Dedifferentiated amniotic fluid mesenchymal stem cell (primary cell): ENCODE measurements at regions not wholly inside any gene's neighbourhood (a gene's known extent, or its start where the extent isn't known, plus 50 kb on each side); places are given as distances from the start of the nearest gene placed in this dataset.
"Not testable (repeated sequence)": the region's sequence is repeated elsewhere in the genome, so short reads cannot be mapped to it uniquely, and the experiment has no call there.

ENCODE experiments used
- DNase-seq: peaks from one replicate; pipeline ENCODE4 v3.0.0-alpha.2; 2016; ENCODE audit errors: extremely low spot score

- DNase-seq = not testable (repeated sequence)
Measured at GRCh38 chr9:105022545-105022944, 94.6 kb upstream of the ABCA1 start.

GRCh38 chr9:105023788-105024187 lies 95.8 kb upstream of the ABCA1 start:
- no peak for DNase-seq

- DNase-seq = no peak
Measured at GRCh38 chr9:105024529-105024928, 96.6 kb upstream of the ABCA1 start.

- no peak for DNase-seq
Measured at GRCh38 chr9:105026451-105026850, 98.5 kb upstream of the ABCA1 start.

GRCh38 chr9:105027084-105027483 lies 99.1 kb upstream of the ABCA1 start:
- no peak for DNase-seq

GRCh38 chr9:105030285-105030684 lies 102.3 kb upstream of the ABCA1 start:
- DNase-seq = no peak

DNA sequence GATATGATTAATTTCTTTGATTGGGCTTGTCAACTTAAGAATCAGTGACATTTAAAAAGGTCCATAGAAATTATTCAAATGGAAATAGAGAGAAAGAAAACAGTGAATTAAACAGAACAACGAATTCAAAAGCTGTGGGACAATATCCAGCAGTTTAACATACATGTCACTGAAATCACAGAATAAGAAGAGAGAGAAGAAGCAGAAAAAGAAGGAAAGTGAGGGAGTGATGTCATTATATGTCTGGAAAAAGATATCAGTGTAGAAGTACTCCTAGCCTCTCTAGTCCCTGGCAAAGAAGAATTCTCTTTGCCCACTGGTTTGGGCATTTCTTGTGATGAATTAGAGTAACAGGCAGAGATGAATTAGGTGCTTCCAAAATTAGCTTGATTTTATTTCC lies 109.2 kb upstream of the ABCA1 start:
- DNase-seq = no peak

GRCh38 chr9:105038051-105038450 lies 110.1 kb upstream of the ABCA1 start:
- no peak for DNase-seq

GRCh38 chr9:105039175-105039799 lies 111.3 kb upstream of the ABCA1 start:
- no peak for DNase-seq

DNA sequence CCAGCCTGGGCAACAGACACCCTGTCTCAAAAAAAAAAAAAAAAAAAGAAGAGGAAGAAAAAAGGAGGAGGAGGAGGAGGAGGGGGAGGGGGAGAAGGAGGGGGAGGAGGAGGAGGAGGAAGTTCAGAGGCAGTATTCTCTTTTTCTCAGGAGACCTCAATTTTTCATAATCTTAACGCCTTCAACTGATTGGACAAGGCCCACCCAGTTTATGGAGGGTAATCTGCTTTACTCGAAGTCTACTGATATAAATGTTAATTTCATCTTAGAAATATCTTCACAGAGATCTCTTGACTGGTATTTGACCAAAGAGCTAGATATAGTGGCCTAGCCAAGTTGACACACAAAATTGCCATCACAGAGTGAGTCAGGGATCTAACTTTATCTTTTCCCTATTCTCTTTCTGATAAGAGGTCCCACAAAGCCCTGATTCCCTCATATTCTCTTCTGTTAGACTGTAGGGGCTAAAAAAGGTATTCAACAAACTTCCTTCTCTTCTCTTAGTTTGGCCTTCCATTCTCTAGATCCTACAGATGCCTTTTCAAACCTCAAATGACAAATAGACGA lies 115.5 kb upstream of the ABCA1 start:
- no peak for DNase-seq

GRCh38 chr9:105044518-105044917 lies 116.6 kb upstream of the ABCA1 start:
- no peak for DNase-seq

DNA sequence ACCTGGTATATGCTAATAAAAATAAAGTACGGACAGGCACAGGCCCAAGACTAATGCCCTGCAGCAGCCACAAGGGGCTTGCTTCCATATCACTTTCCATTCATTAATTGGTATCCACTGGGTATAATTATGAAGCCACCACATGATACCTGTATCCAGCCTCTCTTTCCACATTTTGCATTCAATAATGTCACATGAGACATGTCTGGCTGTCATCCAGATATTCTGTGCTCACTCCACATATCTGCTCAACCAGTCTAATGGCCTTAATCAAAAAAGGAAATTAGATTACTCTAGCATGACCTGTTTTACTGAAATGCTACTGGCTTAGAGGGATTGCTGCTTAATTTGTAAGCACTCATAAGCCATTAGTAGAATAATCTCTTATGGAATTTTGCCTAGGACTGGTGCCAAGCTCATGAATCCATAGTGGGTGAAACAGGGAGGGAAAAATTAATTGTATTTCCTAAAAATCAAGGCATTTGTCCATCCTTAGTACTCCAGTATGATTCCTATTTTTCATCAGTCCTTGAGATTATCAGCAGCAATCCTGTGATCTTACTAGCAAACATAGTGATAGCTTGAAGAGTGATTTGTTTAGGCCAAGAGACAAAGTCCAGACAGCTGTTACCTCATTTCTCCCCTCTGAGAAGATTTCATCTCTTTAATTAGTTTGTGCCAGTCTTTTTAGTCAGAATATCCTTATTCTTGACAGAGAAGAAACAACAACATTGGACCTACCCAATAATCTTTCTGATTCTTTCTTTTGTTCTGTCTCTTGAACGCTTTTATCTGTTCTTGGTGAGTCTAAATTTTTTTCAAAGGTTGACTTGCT lies 119.2 kb upstream of the ABCA1 start:
- no peak for DNase-seq

GRCh38 chr9:105047742-105048041 lies 119.7 kb upstream of the ABCA1 start:
- DNase-seq = no peak

DNA sequence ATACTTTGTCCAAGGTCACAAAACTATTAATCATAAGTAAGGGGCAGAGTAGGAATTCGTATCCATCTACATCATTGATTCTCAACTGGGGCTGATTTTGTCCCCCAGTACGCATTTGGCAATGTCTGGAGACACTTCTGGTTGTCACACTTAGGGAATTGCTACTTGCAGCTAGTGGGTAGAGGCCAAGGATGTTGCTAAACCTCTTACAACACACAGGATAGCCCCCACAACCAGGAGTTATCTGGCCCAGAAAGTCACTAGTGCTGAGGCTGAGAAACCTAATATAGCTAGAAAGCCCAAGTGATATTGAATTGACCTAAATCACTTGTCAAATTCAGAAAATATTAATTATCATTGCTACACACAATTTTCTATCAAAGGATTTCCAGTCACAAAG lies 120.4 kb upstream of the ABCA1 start:
- DNase-seq = no peak

DNA sequence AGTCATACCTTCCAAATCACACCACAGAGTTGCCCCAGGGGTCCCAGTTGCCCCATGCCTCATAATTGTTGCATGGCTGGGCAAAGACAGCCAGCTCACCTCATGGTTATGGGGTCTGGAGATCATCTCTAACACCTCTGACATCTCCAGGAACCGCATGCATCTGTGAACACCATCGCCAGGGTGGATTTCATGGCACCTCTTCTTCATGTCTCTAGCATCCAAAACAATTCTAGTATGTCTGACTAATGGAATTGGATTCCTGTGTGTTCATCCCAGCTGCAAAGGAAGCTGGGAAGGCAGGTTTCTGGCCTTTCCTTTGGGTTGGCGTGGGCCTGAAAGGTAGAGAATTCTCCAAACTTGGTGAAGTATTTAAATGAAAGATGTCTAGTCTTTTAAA lies 122.3 kb upstream of the ABCA1 start:
- no peak for DNase-seq

- no peak for DNase-seq
Measured at GRCh38 chr9:105051897-105052296, 123.9 kb upstream of the ABCA1 start.

DNA sequence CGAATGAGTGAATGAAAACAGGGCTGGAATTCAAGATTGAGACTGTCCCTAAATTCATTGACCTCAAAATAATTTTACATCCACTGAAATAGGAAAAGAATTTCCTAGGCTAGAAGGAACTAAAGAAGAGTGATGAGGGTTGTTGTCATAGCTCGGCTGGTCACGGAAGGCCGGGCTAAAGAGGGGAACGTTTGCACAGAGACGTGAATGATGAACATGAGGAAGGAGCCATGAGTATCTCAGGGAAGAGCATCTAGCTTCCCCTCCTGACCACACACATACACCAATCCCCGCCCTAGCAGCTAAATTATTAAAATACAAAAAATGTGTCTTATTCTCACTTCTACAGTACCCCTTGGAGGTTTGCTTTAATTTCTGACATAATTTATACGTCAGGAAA lies 124.4 kb upstream of the ABCA1 start:
- no peak for DNase-seq

DNA sequence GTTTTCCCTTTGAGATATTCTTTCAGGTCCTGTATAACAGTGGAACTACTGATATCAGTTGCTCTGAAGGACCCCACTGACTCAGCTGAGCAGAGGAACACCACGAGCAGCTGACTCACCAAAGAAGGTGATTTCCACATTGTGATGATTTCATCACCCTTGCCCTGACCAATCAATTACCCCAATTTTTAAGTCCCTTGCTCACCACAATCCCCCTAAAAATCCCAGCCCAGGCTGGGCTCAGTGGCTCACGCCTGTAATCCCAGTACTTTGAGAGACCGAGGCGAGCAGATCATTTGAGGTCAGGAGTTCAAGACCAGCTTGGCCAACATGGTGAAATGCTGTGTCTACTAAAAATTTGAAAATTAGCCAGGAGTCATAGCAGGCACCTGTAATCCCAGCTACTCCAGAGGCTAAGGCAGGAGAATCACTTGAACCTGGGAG lies 125.3 kb upstream of the ABCA1 start:
- no peak for DNase-seq

DNA sequence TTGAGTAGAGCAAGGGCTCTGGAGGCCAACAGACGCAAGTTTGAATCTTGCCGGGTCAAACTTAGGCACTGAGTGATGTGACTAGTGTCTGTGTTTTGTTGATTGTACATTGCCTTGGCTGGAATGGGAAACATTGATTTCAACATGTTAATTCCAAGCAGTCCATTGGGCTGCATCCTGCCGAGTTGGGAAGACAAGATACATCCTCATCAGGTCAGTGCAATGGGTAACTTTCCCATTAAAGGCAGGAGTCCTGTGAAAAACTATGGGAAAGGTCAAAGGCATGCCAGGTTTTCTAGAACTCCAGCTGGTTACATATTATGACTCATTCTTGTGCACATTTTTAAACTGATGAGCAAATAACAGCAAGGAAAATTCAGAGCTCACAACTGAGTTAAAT lies 126.5 kb upstream of the ABCA1 start:
- peak; percentile 24 for DNase-seq

DNA sequence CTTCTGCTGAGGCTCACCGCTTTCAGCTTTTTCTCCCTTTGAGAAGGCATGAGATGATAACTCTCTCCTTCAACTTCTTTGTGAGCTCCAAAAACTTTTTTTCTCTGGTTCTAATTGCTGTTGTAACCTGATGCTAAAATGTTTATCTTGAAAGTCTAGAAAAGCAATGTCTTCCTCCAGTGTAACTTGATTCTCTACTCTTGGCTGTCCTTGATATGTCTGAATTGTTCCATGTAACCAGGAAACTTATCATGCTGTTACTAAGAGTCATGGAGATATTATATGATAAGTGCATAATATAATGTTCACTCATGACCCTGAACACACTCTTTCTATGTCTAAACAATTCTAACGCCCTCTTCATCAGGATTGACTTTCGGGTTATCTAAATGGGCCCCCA lies 128.0 kb upstream of the ABCA1 start:
- peak; percentile 51 for DNase-seq

GRCh38 chr9:105057551-105057950 lies 129.6 kb upstream of the ABCA1 start:
- DNase-seq = no peak

DNA sequence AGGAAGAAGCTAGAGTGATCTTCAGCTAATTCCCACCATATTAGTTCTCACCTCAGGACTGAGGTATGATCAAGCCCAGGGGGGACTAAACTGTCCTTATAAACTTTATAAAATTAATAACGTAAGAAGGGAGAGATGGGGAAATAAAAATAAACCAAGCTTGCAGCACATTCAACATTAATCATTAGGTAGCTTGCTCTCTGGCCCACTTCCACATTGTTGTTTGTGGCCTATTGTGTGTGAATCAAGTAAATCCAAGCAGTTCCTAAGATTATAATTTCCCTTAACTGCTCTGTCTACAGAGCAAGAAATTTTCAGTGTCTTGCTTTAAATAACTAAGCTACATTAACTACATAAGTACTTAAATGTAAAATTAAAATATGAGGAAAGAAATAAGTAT lies 131.3 kb upstream of the ABCA1 start:
- no peak for DNase-seq

DNA sequence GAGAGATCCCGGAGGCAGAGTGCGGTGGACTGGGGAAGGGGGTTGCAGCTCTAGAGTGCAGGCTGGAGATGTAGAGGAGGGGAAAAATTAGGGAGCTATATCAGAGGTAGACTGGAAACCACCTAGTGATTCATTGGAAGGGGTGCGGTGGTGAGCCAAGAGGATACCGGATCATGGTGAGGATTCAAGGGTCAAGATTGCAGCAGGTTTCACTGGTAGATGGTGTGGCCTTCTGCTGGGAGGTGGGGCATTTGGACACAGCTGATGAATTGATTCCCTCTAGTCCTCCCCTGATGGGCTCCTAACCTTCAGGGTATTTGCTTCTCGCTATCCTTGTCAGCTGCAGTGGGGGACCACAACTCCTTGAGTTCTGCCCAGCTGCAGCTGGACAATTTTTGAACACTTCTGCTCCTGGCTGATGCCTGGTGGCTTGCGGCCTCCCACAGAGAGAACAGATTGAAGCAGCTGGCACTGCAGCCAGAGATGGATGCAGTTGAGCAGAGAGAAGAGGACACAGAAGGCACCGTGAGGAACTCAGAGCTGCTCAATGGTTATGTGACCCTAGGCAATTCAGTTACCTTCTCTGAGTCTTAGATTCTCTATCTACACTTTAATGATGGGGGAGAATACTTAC lies 134.4 kb upstream of the ABCA1 start:
- no peak for DNase-seq
